G401 (cell line): ENCODE measurements at regions not wholly inside any gene's neighbourhood (a gene's known extent, or its start where the extent isn't known, plus 50 kb on each side); places are given as distances from the start of the nearest gene placed in this dataset.
"Not testable (repeated sequence)": the region's sequence is repeated elsewhere in the genome, so short reads cannot be mapped to it uniquely, and the experiment has no call there.

Experiments
- DNase-seq: peaks from one replicate; pipeline ENCODE4 v3.0.0-alpha.2; 2015; ENCODE audit warnings: low spot score
- in situ Hi-C: cut with HindIII; loops from 2 replicates; pipeline ENCODE4 v1.10.0; 2016; ENCODE audit warnings: low sequenced_read_pairs, mixed read lengths

DNA sequence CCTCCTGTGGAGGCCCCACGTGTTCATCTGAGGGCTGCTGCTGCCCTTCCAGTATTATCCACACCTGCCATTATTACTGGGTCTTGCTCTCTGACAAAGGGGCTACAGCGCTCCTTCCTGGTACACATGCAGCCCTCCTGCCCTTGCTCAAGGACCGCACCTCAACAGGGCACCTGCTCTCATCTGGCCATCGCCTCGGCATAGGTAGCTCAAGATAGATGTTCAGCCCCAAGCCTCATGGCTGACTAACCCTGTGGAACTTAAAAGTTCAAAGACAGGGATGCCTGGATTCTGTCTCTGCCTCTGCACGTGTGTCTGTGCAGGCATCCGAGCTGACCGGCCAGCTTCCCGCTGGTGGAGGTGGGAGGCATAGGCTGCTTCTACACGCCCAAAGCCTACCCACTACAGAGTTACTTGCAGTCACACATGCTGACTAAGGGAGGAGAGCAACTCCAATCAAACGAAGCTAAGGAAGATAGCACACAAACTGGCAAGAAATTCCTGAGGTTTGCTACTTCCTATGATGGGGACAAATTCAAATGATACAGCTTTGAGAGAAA is 152.5 kb upstream of the ATP10A start:
- in situ Hi-C loops: no loop called here
- no peak for DNase-seq

GRCh38 chr15:26013981-26014380 is 150.9 kb upstream of the ATP10A start:
- no peak for DNase-seq
- in situ Hi-C loops: no loop called here

DNA sequence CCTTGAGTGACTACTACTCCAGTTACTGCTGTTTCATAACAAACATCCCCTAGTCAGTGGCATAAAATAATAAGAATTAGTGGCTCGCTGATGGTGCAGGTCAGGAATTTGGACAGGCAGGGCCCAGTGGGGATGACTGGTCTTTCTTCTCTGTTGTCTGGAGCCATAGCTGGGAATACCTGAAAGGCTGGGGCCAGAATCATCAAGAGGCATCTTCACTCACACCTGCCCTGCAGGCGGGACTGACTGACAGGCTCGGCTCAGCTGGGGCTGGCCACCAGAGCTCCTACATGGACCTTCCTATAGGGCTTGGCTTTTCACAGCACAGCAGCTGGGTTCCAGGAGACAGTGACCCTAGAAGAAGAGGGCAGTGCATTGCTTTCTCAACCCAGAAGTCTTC is 148.8 kb upstream of the ATP10A start:
- no peak for DNase-seq
- in situ Hi-C loops: no loop called here

DNA sequence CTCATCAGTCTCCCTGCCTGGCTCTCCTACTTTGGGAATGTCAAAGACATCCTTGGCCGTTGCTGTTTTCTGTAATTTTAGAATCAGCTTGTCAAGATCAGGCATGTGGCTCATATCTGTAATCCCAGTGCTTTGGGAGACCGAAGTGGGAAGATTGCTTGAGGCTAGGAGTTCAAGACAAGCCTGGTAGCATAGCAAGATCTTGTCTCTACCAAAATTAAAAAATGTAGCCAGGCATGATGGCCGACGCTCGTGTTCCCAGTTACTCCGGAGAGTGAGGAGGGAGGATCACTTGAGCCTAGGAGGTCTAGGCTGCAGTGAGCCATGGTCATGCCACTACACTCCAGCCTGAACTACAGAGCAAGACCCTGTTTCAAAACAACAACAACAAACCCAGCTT is 144.0 kb upstream of the ATP10A start:
- DNase-seq: no peak
- in situ Hi-C loops: no loop called here

DNA sequence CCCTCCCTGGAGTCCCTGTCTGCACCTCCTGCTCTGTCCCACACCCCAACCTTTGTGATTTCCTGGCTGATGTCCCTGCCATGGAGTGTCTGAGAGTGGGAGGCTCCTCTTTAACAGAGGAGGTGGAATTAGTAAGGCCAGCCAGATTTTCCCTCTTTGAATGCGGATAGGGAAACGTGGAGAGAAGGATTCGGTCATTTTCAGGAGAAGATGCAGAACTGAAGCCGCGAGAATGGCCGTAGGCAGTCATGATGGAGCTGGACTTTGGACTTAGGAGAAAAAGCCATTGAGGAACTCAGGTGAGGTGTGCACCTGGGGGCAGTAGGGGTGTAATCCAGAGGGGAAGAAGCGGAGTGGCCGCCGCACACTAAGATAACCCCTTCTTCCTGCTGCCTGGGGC is 138.1 kb upstream of the ATP10A start:
- in situ Hi-C loops: no loop called here
- no peak for DNase-seq

DNA sequence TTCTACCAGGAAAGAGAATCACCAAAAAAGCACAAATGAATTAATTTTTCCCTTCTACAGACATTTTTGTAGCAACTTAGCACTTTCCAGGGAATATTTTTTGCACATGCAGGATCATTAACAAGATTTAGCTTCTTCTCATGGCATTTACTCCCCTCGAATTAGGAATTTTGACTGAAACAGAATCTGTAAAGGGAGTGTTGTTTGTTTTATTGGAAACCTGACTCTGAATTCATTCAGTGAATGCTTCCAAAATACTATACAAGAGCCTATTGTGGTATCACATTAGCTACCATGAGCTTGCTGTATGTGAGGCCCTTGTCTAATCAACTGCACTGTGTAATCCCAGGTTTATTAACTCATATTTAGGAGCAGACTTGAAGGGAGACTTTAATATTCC is 130.4 kb upstream of the ATP10A start:
- in situ Hi-C loops: no loop called here

DNA sequence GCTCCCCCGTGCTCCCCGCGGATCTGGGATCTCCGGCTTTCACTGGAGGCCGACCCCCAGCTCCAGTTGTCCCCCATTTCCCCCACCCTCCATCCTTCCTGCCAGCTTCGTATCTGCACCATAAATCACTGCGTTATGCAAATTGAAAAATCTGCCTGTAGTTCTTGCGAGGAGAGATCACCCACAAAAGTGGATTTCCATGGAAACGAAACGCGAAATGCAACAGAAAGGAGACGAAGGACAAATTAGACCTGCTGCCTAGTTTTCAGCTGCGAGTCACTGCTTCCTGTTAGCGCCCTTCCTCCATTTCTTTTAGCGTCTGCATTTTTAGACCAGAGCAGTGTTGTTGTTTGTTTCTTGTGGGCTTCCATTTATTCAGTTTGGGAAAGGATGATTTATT is 127.1 kb upstream of the ATP10A start:
- in situ Hi-C loops: no loop called here
- no peak for DNase-seq

More for the DNA sequence above, 130.4 kb upstream of the ATP10A start:
- DNase-seq: no peak

- in situ Hi-C loops: no loop called here
- DNase-seq: no peak
Observed at GRCh38 chr15:25989327-25989726, 126.2 kb upstream of the ATP10A start.

DNA sequence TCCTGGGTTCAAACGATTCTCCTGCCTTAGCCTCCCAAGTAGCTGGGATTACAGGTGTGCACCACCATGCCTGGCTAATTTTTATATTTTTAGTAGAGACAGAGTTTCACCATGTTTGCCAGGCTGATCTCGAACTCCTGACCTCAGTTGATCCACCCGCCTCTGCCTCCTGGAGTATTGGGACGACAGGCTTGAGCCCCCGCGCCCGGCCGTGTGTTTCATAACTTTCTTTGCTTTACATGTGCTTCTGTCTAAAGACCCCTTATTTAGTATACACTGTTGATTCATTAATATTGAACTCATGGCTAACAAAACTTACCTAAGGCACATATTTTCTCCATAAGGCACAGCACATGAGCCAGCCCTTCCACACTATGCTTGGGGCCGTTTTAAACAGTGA is 125.6 kb upstream of the ATP10A start:
- in situ Hi-C loops: not testable (repeated sequence)

GRCh38 chr15:25987638-25988037 is 124.5 kb upstream of the ATP10A start:
- no peak for DNase-seq
- in situ Hi-C loops: no loop called here

More for the DNA sequence above, 125.6 kb upstream of the ATP10A start:
- DNase-seq: not testable (repeated sequence)

- in situ Hi-C loops: no loop called here
- DNase-seq: no peak
Observed at GRCh38 chr15:25985165-25985564, 122.0 kb upstream of the ATP10A start.

DNA sequence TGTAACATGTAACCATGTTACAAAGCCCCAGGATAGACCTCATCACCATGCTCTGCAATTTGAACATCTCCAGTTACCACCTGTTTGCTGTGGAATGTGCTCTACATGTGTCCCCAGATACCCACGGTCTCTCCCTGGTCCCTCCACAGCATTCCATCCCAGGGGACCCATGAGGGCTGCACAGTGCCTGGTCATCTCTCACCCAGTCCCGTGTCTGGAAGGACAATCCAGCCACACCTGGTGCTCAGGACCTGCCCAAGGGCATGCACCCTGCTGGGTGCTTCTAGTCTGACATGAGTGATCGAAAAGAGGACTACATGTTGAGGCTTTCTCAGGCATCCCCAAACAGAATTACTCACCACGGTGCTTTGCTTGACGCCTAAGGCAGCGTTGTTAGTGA is 119.6 kb upstream of the ATP10A start:
- DNase-seq: no peak
- in situ Hi-C loops: no loop called here

GRCh38 chr15:25981114-25981513 is 118.0 kb upstream of the ATP10A start:
- in situ Hi-C loops: no loop called here
- no peak for DNase-seq

GRCh38 chr15:25972141-25972675 is 109.1 kb upstream of the ATP10A start:
- in situ Hi-C loops: no loop called here
- no peak for DNase-seq

GRCh38 chr15:25971053-25971452 is 107.9 kb upstream of the ATP10A start:
- in situ Hi-C loops: no loop called here

GRCh38 chr15:25969886-25970285 is 106.8 kb upstream of the ATP10A start:
- in situ Hi-C loops: no loop called here
- DNase-seq: no peak

More at GRCh38 chr15:25971053-25971452, 107.9 kb upstream of the ATP10A start:
- DNase-seq: no peak

GRCh38 chr15:25967116-25967515 is 104.0 kb upstream of the ATP10A start:
- DNase-seq: no peak
- in situ Hi-C loops: no loop called here

GRCh38 chr15:25965326-25965725 is 102.2 kb upstream of the ATP10A start:
- in situ Hi-C loops: no loop called here
- no peak for DNase-seq

DNA sequence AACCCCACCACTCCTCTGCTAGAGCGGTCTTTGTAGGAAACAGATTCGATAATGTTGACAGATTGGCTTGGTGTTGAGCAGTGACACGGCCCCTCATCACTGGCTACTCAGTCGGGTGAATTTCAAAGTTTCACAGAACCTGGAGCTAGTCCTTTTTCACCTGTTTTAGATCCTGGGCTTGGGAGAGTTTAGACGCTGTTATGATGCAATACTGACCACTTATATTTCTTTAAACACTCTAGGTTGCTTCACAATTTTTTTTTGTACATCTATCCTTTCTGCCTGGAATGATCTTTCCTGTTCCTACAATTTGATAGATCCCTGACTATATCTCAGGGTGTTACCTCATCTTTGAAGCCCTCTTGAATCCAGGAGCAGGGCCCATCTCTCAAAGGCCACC is 97.1 kb upstream of the ATP10A start:
- in situ Hi-C loops: no loop called here
- DNase-seq: no peak

- no peak for DNase-seq
- in situ Hi-C loops: no loop called here
Observed at GRCh38 chr15:25959100-25959499, 96.0 kb upstream of the ATP10A start.

DNA sequence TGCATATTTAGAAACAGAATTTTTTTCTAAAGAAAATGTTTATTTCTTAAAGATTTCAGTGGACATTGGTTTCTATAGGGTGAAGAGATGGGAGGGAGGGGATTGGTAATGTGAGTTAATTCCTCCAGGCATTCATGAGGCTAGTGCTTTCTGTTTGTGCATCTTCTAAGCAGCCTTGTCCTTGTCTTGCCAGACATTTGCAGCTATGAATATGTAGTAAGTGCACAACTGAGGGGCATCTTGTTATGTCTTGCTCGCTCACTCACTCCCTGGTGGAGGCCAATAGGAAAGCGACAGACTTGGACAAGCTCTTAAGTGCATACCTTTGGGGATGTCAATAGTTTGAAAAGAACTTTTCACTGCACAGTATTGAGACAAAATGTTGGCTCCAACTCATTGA is 92.5 kb upstream of the ATP10A start:
- DNase-seq: no peak
- in situ Hi-C loops: no loop called here

GRCh38 chr15:25954398-25954797 is 91.3 kb upstream of the ATP10A start:
- no peak for DNase-seq
- in situ Hi-C loops: no loop called here
